ENCODE measurements at regions not wholly inside any gene's neighbourhood (a gene's known extent, or its start where the extent isn't known, plus 50 kb on each side); places are given as distances from the start of the nearest gene placed in this dataset.

- CTCF ChIA-PET, result no interaction called here
- TF ChIP-seq, protein P1, sequence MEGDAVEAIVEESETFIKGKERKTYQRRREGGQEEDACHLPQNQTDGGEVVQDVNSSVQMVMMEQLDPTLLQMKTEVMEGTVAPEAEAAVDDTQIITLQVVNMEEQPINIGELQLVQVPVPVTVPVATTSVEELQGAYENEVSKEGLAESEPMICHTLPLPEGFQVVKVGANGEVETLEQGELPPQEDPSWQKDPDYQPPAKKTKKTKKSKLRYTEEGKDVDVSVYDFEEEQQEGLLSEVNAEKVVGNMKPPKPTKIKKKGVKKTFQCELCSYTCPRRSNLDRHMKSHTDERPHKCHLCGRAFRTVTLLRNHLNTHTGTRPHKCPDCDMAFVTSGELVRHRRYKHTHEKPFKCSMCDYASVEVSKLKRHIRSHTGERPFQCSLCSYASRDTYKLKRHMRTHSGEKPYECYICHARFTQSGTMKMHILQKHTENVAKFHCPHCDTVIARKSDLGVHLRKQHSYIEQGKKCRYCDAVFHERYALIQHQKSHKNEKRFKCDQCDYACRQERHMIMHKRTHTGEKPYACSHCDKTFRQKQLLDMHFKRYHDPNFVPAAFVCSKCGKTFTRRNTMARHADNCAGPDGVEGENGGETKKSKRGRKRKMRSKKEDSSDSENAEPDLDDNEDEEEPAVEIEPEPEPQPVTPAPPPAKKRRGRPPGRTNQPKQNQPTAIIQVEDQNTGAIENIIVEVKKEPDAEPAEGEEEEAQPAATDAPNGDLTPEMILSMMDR (IDR thresholded peaks at IDR 0.05; ENCODE audit: insufficient read depth, low read length, missing control alignments), result no peak
- POLR2A ChIA-PET, result no interaction called here
- H3K4me3 ChIP-seq (ENCODE audit: low read depth, low read length), result no peak overlapping the region
- no peak for DNase-seq (ENCODE audit: low read depth, low spot score)
Measured at GRCh38 chr3:27625864-27626263, 96.3 kb downstream of the EOMES start.

GRCh38 chr3:27623085-27623753, 98.9 kb downstream of the EOMES start:
- POLR2A ChIA-PET, result interaction anchor here (0.6 kb wide), 1 partner anchor 82 kb away, joined by 7 read pairs; no protein-coding TSS in a partner anchor
- no peak overlapping the region for H3K4me3 ChIP-seq (ENCODE audit: low read depth, low read length)
- TF ChIP-seq, protein P1 (IDR thresholded peaks at IDR 0.05; ENCODE audit: insufficient read depth, low read length, missing control alignments), result no peak
- CTCF ChIA-PET, result interaction anchor here (1.2 kb wide), 1 partner anchor 8 kb away, joined by 4 read pairs; no protein-coding TSS in a partner anchor
- DNase-seq (ENCODE audit: low read depth, low spot score), result no peak

DNA sequence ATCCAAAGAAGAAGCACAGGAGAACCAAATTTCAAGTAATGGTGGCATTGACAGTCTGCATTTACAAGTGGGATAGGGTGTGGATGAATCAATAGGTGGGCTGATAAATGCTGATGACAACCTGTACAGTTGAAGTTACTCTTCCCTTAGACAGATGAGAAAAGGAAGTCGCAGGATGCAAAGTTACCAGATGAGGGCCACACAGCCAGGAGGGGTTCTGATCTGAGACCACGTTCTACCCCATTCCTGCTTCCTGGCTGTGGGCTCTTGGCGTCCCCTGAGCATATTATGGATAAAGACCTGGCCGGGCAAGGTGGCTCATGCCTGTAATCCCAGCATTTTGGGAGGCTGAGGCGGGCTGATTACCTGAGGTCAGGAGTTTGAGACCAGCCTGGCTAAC, 104.6 kb downstream of the EOMES start:
- POLR2A ChIA-PET, result no interaction called here
- no peak overlapping the region for H3K4me3 ChIP-seq (ENCODE audit: low read depth, low read length)
- no peak for DNase-seq (ENCODE audit: low read depth, low spot score)
- TF ChIP-seq, protein P1 (IDR thresholded peaks at IDR 0.05; ENCODE audit: insufficient read depth, low read length, missing control alignments), result no peak
- CTCF ChIA-PET, result no interaction called here

DNA sequence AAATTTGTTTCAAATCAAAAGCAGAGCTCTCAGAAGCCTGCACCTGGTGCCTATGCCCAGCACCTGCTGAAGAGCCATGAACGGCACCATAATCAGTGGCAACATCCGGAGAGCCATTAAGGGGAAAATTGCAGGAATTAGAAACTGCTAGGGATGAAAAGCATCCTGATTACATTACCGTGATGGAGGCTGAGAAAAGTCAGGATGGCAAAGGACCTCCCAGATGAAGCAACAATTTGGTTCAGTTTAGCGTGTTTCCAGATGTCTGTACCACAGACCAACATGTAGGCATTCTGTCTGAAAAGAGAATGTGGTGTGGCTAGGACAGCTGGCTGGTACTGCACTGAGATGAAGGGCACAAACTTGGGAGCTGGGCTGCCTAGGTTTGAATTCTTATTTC, 106.1 kb downstream of the EOMES start:
- H3K4me3 ChIP-seq (ENCODE audit: low read depth, low read length), result no peak overlapping the region
- TF ChIP-seq, protein P1 (IDR thresholded peaks at IDR 0.05; ENCODE audit: insufficient read depth, low read length, missing control alignments), result no peak
- no peak for DNase-seq (ENCODE audit: low read depth, low spot score)
- CTCF ChIA-PET, result interaction anchor here (1.6 kb wide), 1 partner anchor 8 kb away, joined by 4 read pairs; no protein-coding TSS in a partner anchor
- POLR2A ChIA-PET, result no interaction called here

DNA sequence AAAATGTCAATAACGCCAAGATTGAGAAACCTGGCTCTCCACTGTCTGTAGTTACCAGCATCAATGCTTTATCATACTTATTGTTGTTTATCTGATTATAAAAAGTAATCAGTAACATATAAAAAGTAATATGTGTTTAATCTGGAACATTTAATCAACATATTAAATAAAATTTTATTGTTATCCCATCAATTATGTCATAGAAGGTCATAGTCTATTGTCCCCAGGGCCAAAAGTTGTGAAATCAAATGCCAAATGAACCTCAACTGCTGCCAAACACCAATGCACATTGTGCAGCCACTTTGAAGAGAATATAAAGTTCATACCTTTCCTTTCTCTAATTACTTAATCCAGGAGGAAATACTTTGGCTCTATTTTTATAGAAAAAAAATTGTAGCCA, 106.6 kb downstream of the EOMES start:
- no peak for DNase-seq (ENCODE audit: low read depth, low spot score)
- POLR2A ChIA-PET, result no interaction called here
- TF ChIP-seq, protein P1 (IDR thresholded peaks at IDR 0.05; ENCODE audit: insufficient read depth, low read length, missing control alignments), result no peak
- CTCF ChIA-PET, result interaction anchor here (1.6 kb wide), 1 partner anchor 8 kb away, joined by 4 read pairs; no protein-coding TSS in a partner anchor
- no peak overlapping the region for H3K4me3 ChIP-seq (ENCODE audit: low read depth, low read length)

DNA sequence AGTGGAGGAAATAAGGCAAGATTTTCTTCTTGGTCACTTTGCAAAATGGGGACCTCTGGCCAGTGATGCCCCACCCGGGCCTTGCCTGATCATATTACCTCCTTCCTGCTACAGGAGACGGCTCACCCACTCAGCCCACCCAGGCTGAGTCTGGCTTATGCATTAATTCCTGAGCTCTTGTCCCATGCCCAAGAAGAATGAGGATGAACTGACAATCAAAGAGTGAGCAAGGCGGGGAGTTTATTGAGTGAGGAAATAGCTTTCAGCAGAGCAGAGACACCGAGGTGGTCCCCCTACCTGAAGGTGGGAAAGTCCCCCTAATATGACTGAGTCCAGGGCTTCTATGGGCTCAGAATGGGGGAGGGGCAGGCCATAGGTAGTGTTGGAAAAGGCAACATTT, 107.5 kb downstream of the EOMES start:
- TF ChIP-seq, protein P1 (IDR thresholded peaks at IDR 0.05; ENCODE audit: insufficient read depth, low read length, missing control alignments), result no peak
- DNase-seq (ENCODE audit: low read depth, low spot score), result no peak
- CTCF ChIA-PET, result interaction anchor here (1.6 kb wide), 1 partner anchor 9 kb away, joined by 4 read pairs; no protein-coding TSS in a partner anchor
- no peak overlapping the region for H3K4me3 ChIP-seq (ENCODE audit: low read depth, low read length)
- POLR2A ChIA-PET, result no interaction called here
